ENCODE measurements at regions not wholly inside any gene's neighbourhood (a gene's known extent, or its start where the extent isn't known, plus 50 kb on each side); places are given as distances from the start of the nearest gene placed in this dataset.

DNA sequence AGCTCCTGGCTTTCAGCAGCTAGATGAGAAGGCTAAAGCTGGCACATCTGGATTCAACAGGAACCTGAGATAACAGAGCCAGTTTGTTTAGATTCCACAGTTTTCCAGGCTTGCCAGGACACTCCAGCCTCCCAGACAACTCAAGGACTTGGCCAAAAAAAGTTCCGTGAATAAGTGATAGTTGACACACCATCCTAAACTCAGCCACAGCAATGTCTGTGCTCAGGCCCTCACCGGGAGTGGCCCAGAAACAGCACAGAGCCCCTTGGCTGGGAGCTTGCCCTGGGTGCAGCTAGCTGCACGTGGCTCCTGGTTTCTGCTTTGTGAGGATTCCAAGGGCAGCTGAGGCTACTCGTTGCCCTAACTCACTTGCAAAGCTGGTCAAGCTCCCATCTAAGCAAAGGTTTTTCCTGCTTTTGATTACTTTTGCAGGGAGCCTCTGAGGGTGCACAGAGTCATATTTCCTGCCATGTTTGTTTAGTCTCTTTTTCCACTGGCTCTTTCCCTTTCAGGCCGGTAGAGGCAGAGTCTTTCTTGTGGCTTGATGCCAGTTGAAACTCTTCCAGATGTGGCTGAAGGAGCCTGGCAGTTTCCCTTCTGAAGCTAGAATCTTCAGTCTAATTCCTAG lies 118.3 kb upstream of the ECI2 start:
- TF ChIP-seq TAF1 (IDR thresholded peaks at IDR 0.05; ENCODE audit: borderline replicate concordance, insufficient read depth, low read length) (no peak; the same call in 1 of the 2 replicates), SIN3A (IDR thresholded peaks at IDR 0.05; ENCODE audit: borderline replicate concordance, insufficient read depth, low read length) (no peak), POLR2AphosphoS5 (IDR thresholded peaks at IDR 0.05; ENCODE audit: low read depth, low read length) (no peak; the same call in 1 of the 2 replicates)
- TF ChIP-seq, protein P1, sequence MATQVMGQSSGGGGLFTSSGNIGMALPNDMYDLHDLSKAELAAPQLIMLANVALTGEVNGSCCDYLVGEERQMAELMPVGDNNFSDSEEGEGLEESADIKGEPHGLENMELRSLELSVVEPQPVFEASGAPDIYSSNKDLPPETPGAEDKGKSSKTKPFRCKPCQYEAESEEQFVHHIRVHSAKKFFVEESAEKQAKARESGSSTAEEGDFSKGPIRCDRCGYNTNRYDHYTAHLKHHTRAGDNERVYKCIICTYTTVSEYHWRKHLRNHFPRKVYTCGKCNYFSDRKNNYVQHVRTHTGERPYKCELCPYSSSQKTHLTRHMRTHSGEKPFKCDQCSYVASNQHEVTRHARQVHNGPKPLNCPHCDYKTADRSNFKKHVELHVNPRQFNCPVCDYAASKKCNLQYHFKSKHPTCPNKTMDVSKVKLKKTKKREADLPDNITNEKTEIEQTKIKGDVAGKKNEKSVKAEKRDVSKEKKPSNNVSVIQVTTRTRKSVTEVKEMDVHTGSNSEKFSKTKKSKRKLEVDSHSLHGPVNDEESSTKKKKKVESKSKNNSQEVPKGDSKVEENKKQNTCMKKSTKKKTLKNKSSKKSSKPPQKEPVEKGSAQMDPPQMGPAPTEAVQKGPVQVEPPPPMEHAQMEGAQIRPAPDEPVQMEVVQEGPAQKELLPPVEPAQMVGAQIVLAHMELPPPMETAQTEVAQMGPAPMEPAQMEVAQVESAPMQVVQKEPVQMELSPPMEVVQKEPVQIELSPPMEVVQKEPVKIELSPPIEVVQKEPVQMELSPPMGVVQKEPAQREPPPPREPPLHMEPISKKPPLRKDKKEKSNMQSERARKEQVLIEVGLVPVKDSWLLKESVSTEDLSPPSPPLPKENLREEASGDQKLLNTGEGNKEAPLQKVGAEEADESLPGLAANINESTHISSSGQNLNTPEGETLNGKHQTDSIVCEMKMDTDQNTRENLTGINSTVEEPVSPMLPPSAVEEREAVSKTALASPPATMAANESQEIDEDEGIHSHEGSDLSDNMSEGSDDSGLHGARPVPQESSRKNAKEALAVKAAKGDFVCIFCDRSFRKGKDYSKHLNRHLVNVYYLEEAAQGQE (IDR thresholded peaks at IDR 0.05; ENCODE audit: insufficient read depth in 1 of 2, low read depth in 2 of 2, low read length in 2 of 2) = no peak

All from PFSK-1 (cell line).